NT2/D1 (cell line): ENCODE measurements at regions not wholly inside any gene's neighbourhood (a gene's known extent, or its start where the extent isn't known, plus 50 kb on each side); places are given as distances from the start of the nearest gene placed in this dataset.

Experiments used
- DNase-seq: peaks from one replicate; pipeline ENCODE4 v3.0.0-alpha.2; 2011; ENCODE audit warnings: low read depth, low spot score
- H3K27me3 ChIP-seq: 2 replicates; pipeline ENCODE4 v1.6.0; 2011; ENCODE audit warnings: mild to moderate bottlenecking; ENCODE audit not compliant: insufficient read length, insufficient read depth
- H3K36me3 ChIP-seq: 2 replicates; pipeline ENCODE4 v1.6.1; 2011; ENCODE audit warnings: mild to moderate bottlenecking, low read length, mixed read lengths; ENCODE audit not compliant: insufficient read depth, insufficient read length
- H3K4me1 ChIP-seq: 2 replicates; pipeline ENCODE4 v1.5.1; 2011; ENCODE audit not compliant: insufficient read depth, insufficient read length
- H3K4me3 ChIP-seq: 2 replicates; pipeline ENCODE4 v1.5.1; 2011; ENCODE audit warnings: low read depth; ENCODE audit not compliant: insufficient read length
- H3K9ac ChIP-seq: 2 replicates; pipeline ENCODE4 v1.6.0; 2011; ENCODE audit warnings: low read depth; ENCODE audit not compliant: insufficient read length
- H3K9me3 ChIP-seq: 2 replicates; pipeline ENCODE4 v1.5.1; 2011; ENCODE audit warnings: mild to moderate bottlenecking, low read length; ENCODE audit not compliant: insufficient read depth
- SUZ12 ChIP-seq: IDR thresholded peaks from 2 replicates; pipeline ENCODE4 v1.6.1; 2011; ENCODE audit not compliant: insufficient read length, insufficient read depth; ENCODE audit errors: extremely low read depth
- YY1 ChIP-seq: IDR thresholded peaks from 2 replicates; pipeline ENCODE4 v1.6.1; 2011; ENCODE audit not compliant: insufficient read length, insufficient read depth
- ZNF274 ChIP-seq: IDR thresholded peaks from 2 replicates; pipeline ENCODE4 v1.6.1; 2011; ENCODE audit warnings: mild to moderate bottlenecking, low read depth, low read length

DNA sequence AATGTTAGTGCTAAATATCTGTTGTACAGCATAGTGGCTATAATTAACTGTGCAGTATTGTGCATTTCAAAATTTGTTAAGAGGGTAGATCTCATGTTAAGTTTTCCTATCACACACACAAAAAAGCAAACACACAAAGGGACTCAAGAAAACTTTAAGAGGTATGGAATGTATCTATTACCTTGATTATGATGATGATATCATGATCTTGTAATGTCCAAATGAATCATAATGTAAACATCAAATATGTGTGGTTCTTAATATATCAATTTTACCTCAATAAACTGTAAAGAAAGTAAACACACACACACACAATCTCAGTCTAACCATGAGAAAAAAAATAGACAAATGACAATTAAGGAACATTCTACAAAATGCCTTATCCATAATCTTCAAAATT lies 934.6 kb downstream of the SLITRK1 start:
- Histone ChIP-seq H3K4me1 (no peaks in the 10 kb centered on the region), H3K36me3 (no peaks in the 10 kb centered on the region), H3K4me3 (no peak overlapping the region), H3K9ac (no peak overlapping the region), H3K9me3 (no peaks in the 10 kb centered on the region), H3K27me3 (no peaks in the 10 kb centered on the region)
- DNase-seq, result no peak
- TF ChIP-seq SUZ12 (no peak), ZNF274 (no peak), YY1 (no peak)

DNA sequence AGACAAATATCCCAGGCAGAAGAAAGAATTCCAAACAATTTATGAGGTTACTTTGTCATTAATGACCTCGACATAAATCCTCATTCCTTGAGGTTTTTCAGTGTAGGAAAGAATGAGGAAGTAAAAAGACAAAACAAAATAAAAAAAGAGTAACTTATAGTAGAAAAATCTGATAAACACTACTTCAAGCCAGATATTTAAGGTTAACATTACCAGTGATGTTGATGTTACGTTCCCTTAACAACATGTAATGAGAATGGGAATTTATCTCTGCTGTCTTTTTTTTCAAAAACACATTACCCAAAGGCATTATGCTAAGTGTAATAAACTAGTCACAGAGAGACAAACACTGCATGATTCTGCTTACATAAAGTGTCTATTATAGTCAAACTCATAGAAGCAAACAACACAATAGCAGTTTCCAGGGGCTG lies 935.1 kb downstream of the SLITRK1 start:
- no peak for DNase-seq
- H3K36me3 ChIP-seq, result no peaks in the 10 kb centered on the region

DNA sequence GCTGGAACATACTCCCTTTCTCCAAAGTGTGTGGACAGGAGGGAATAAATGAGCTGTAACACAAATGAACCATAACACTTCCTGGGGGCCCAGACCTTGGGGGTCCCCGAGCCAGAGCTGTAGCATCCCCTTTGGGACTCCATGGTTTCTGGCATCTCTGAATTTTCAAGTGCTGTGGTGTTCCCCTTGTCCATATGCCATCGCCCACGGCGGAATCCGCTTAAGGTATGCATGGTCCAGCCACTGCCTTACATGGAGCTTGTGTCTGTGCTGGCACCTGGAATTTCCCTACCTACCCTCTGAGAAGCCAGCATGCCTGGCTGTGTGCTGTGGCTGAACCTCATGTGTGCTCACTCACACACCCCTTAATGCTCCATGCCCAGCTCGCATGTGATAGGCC lies 943.6 kb downstream of the SLITRK1 start:
- Histone ChIP-seq H3K36me3 (no peaks in the 10 kb centered on the region), H3K9me3 (peaks cover 8% of the 10 kb centered on the region; the same call in 1 of the 2 replicates), H3K27me3 (no peaks in the 10 kb centered on the region), H3K4me3 (no peak overlapping the region), H3K9ac (no peak overlapping the region), H3K4me1 (no peaks in the 10 kb centered on the region)
- DNase-seq, result no peak
- no peak for TF ChIP-seq ZNF274
- no peak for TF ChIP-seq YY1
- TF ChIP-seq SUZ12, result no peak

More for the DNA sequence above, 935.1 kb downstream of the SLITRK1 start:
- no peaks in the 10 kb centered on the region for H3K4me1 ChIP-seq
- H3K9ac ChIP-seq, result no peak overlapping the region
- no peaks in the 10 kb centered on the region for H3K27me3 ChIP-seq
- TF ChIP-seq YY1, result no peak
- TF ChIP-seq SUZ12, result no peak
- TF ChIP-seq ZNF274, result no peak
- no peaks in the 10 kb centered on the region for H3K9me3 ChIP-seq
- no peak overlapping the region for H3K4me3 ChIP-seq

DNA sequence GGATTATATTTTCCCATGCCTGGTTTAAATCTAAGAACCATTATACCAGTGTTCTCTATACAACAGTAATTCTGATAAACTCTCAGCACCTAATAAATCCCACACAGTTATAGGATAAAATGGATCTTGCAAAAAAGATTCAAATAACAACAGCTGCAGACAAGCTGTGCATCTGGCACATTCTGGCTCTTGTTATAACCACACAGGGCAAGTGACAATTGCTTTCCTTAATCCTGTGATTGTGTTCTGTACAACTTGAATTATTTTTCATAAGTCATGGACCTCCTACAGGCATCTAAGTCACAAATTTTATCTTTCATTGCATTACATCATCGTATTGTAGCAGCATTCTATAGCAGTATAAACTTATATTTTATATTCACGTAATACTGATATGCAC lies 948.3 kb downstream of the SLITRK1 start:
- Histone ChIP-seq H3K36me3 (no peaks in the 10 kb centered on the region), H3K4me1 (no peaks in the 10 kb centered on the region), H3K27me3 (no peaks in the 10 kb centered on the region), H3K9me3 (peaks cover 6% of the 10 kb centered on the region; the same call in 1 of the 2 replicates), H3K4me3 (no peak overlapping the region), H3K9ac (no peak overlapping the region)
- no peak for TF ChIP-seq SUZ12
- no peak for TF ChIP-seq ZNF274
- no peak for TF ChIP-seq YY1
- no peak for DNase-seq

DNA sequence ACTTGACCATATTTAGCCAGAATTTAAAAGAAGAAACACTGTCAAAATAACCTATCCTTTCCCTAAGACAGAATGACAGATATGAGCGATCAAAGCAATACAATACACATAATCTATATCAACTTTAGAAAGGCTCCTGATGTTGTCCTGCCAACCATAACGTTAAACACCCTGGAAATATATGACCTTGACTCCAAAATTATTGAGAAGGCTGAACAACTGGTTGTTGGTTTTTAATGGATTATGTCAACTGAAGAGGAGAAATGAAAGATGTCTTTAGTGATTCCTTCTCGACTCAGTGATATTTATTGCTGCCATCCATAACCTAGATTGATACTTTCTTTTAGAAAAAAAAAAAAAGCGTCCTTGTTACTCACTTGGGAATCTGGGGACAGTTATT lies 957.2 kb downstream of the SLITRK1 start:
- Histone ChIP-seq H3K4me1 (no peaks in the 10 kb centered on the region), H3K4me3 (no peak overlapping the region), H3K36me3 (no peaks in the 10 kb centered on the region), H3K9me3 (no peaks in the 10 kb centered on the region), H3K27me3 (no peaks in the 10 kb centered on the region), H3K9ac (no peak overlapping the region)
- TF ChIP-seq YY1, result no peak
- TF ChIP-seq ZNF274, result no peak
- TF ChIP-seq SUZ12, result no peak
- DNase-seq, result no peak

DNA sequence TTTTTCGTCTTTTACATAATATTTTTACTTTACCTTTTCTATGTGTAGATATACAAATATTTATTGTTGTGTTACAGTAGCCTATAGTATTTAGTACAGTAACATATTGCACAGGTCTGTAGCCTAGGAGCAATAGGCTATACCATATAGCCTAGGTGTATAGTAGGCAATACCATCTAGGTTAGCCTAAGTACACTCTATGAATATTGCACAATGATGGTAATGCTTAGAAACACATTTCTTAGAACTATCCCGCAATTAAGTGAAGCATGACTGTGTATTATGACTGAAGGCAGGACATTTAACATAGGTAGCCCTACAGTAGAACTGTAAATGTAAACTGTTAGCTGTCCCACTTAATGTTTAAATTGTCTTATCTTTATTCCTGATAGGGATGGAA lies 964.3 kb downstream of the SLITRK1 start:
- Histone ChIP-seq H3K27me3 (no peaks in the 10 kb centered on the region), H3K4me3 (no peak overlapping the region), H3K9ac (no peak overlapping the region), H3K36me3 (no peaks in the 10 kb centered on the region), H3K9me3 (no peaks in the 10 kb centered on the region), H3K4me1 (no peaks in the 10 kb centered on the region)
- no peak for TF ChIP-seq YY1
- no peak for DNase-seq

DNA sequence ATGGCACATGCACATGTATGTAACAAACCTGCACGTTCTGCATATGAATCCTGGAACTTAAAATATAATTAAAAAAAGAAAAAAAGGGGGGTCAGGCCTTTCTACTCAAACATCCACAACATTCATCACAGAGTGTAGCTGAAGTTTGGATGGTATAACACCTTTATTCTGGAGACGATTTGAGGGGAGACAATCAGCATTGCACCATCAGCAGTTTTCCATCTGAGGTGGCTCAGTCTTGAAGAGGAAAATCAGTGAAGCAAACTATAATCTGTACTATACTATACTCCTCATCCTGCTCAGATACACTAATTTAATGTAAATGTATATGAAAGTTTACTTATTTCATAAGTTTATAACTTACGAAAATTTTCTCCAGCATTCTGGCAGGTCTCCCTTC lies 969.7 kb downstream of the SLITRK1 start:
- Histone ChIP-seq H3K9ac (no peak overlapping the region), H3K4me1 (no peaks in the 10 kb centered on the region), H3K27me3 (no peaks in the 10 kb centered on the region), H3K9me3 (no peaks in the 10 kb centered on the region), H3K4me3 (no peak overlapping the region), H3K36me3 (no peaks in the 10 kb centered on the region)
- TF ChIP-seq YY1 (no peak), SUZ12 (no peak), ZNF274 (no peak)
- no peak for DNase-seq

DNA sequence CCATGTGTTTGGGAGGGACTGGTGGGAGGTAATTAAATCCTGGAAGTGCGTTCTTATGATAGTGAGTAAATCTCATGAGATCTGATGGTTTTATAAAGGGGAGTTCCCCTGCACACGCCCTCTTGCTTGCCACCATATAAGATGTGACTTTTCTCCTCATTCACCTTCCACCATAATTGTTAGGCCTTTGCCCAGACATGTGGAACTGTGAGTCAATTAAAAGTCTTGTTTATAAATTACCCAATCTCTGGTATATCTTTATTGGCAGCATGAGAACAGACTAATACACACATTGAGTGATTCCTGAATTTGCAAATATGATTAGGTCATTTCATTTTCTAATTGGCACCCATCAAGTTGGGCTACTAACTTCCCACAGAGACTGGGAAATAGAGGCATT lies 977.2 kb downstream of the SLITRK1 start:
- no peaks in the 10 kb centered on the region for H3K36me3 ChIP-seq
- no peak overlapping the region for H3K4me3 ChIP-seq
- no peak overlapping the region for H3K9ac ChIP-seq
- no peak for DNase-seq
- H3K27me3 ChIP-seq, result no peaks in the 10 kb centered on the region
- no peak for TF ChIP-seq SUZ12
- no peak for TF ChIP-seq YY1
- no peak for TF ChIP-seq ZNF274
- H3K4me1 ChIP-seq, result no peaks in the 10 kb centered on the region
- H3K9me3 ChIP-seq, result no peaks in the 10 kb centered on the region
